B cell (primary cell): ENCODE measurements at regions not wholly inside any gene's neighbourhood (a gene's known extent, or its start where the extent isn't known, plus 50 kb on each side); places are given as distances from the start of the nearest gene placed in this dataset.

Experiments
- ATAC-seq: fragments of 200-7000 bp; cut with Tn5 transposase; one replicate; pipeline ENCODE4 v1.10.0; 2021; ENCODE audit warnings: low read depth, mild to moderate bottlenecking, moderate number of reproducible peaks, moderate library complexity
- CTCF ChIA-PET: fragments of 350-600 bp; sonication (Branson Sonifier 250); formaldehyde crosslinking; loops from one replicate; lab custom pipeline; 2021; ENCODE audit warnings: antibody characterized with exemption, inconsistent platforms; lab: Charles Lee
- POLR2A ChIA-PET: fragments of 350-600 bp; sonication (Branson Sonifier 250); formaldehyde crosslinking; loops from one replicate; lab custom pipeline; 2021; ENCODE audit warnings: antibody characterized with exemption; lab: Charles Lee
- DNase-seq: peaks from one replicate; pipeline ENCODE4 v3.0.0; 2013
- H2AFZ ChIP-seq: 2 replicates; pipeline ENCODE4 v1.6.1; 2012; ENCODE audit warnings: mild to moderate bottlenecking, low read depth, low read length; ENCODE audit not compliant: insufficient read depth, poor library complexity, severe bottlenecking
- H3K27ac ChIP-seq, 2 donors: 1 replicate in 1 of 2; 2 replicates in 1 of 2; pipeline ENCODE4 v1.5.1; 2012 to 2013; ENCODE audit warnings: low read length in 2 of 2, mild to moderate bottlenecking in 2 of 2, moderate library complexity in 1 of 2
- H3K27me3 ChIP-seq, 4 experiments: fragments of 200-600 bp in 1 of 4; sonication (generic) in 1 of 4; replicated peaks in 1 of 4; 1 replicate in 2 of 4; 2 replicates in 2 of 4; pipeline versions ENCODE4 v1.6.1 to v1.7.0; 2013 to 2016; ENCODE audit warnings: low read length in 3 of 4, mild to moderate bottlenecking in 2 of 4, mixed read lengths in 1 of 4, moderate library complexity in 1 of 4; ENCODE audit not compliant: insufficient read depth in 4 of 4, control insufficient read depth in 3 of 4; ENCODE audit errors: control extremely low read depth in 1 of 4
- H3K36me3 ChIP-seq, 2 experiments: replicated peaks in 1 of 2; 1 replicate in 1 of 2; 2 replicates in 1 of 2; pipeline versions ENCODE4 v1.6.1 to v1.7.1; 2013; ENCODE audit warnings: low read length in 1 of 2; ENCODE audit not compliant: insufficient read depth in 2 of 2, control insufficient read depth in 1 of 2; ENCODE audit errors: control extremely low read depth in 1 of 2, extremely low read depth in 1 of 2
- H3K4me1 ChIP-seq, 2 donors: fragments of 200-600 bp in 1 of 2; sonication (generic) in 1 of 2; 1 replicate in 1 of 2; 2 replicates in 1 of 2; pipeline versions ENCODE4 v1.5.1 to v1.6.1; 2013 to 2017; ENCODE audit warnings: low read length in 2 of 2; ENCODE audit not compliant: control insufficient read depth in 2 of 2, insufficient read depth in 2 of 2
- H3K4me2 ChIP-seq: replicated peaks from 2 replicates; pipeline ENCODE3; 2012; ENCODE audit warnings: mild to moderate bottlenecking, low read depth, low read length; ENCODE audit not compliant: poor library complexity, severe bottlenecking
- H3K4me3 ChIP-seq, 5 experiments: fragments of 200-600 bp in 1 of 5; sonication (generic) in 1 of 5; 1 replicate in 3 of 5; 2 replicates in 2 of 5; pipeline versions ENCODE4 v1.5.1 to v1.7.0; 2011 to 2016; ENCODE audit warnings: low read length in 4 of 5, mild to moderate bottlenecking in 4 of 5, low read depth in 2 of 5, control low read depth in 1 of 5, moderate library complexity in 1 of 5; ENCODE audit not compliant: insufficient read depth in 1 of 5; ENCODE audit errors: control extremely low read depth in 1 of 5, extremely low read depth in 1 of 5
- H3K79me2 ChIP-seq: fragments of 200-600 bp; sonication (generic); one replicate; pipeline ENCODE4 v1.6.0; 2016; ENCODE audit warnings: low read length; ENCODE audit not compliant: control insufficient read depth, insufficient read depth
- H3K9ac ChIP-seq: fragments of 200-600 bp; sonication (generic); 2 replicates; pipeline ENCODE4 v1.6.1; 2017; ENCODE audit warnings: mild to moderate bottlenecking, low read length, moderate library complexity
- H3K9me3 ChIP-seq, 3 donors: one replicate each; pipeline versions ENCODE4 v1.6.1 to v1.7.1; 2013; ENCODE audit warnings: low read length in 2 of 3; ENCODE audit not compliant: control insufficient read depth in 2 of 3, insufficient read depth in 1 of 3; ENCODE audit errors: control extremely low read depth in 1 of 3
- H4K20me1 ChIP-seq: 2 replicates; pipeline ENCODE4 v1.6.0; 2012; ENCODE audit warnings: mild to moderate bottlenecking, low read length; ENCODE audit not compliant: insufficient read depth, control insufficient read depth, poor library complexity, severe bottlenecking
- H3K27ac Mint-ChIP-seq: one replicate; pipeline ENCODE4 v1.8.0; 2021; ENCODE audit warnings: mixed read lengths
- H3K27me3 Mint-ChIP-seq: one replicate; pipeline ENCODE4 v1.8.0; 2021; ENCODE audit warnings: mixed read lengths
- H3K4me1 Mint-ChIP-seq: one replicate; pipeline ENCODE4 v1.8.0; 2021; ENCODE audit warnings: mixed read lengths
- H3K4me3 Mint-ChIP-seq: one replicate; pipeline ENCODE4 v1.8.0; 2021; ENCODE audit warnings: mixed read lengths
- H3K9me3 Mint-ChIP-seq: one replicate; pipeline ENCODE4 v1.8.0; 2022; ENCODE audit warnings: mixed read lengths; ENCODE audit not compliant: insufficient read depth
- CTCF ChIP-seq: fragments of 200-600 bp; IDR thresholded peaks from one replicate; pipeline ENCODE4 v1.8.0; 2022; ENCODE audit warnings: antibody characterized with exemption, mild to moderate bottlenecking
- EZH2 ChIP-seq: IDR thresholded peaks from 2 replicates; pipeline ENCODE4 v1.6.1; 2012; ENCODE audit warnings: borderline replicate concordance, low read depth, mild to moderate bottlenecking, moderate library complexity, low read length; ENCODE audit not compliant: insufficient read depth, poor library complexity, severe bottlenecking
- WGBS: methylation state at CpG from one replicate; pipeline ENCODE4 v1.1.5; 2013; ENCODE audit warnings: missing lambda C conversion rate; ENCODE audit not compliant: insufficient coverage; 5-methylcytosine and 5-hydroxymethylcytosine counted together
- intact Hi-C: fragments of 100-400 bp; cut with micrococcal nuclease; formaldehyde crosslinking; loops from one replicate; pipeline ENCODE4 v1.10.0; 2022

- TF ChIP-seq EZH2 (no peak), CTCF (no peak)
Measured at GRCh38 chr4:58144721-58145120, 1034.5 kb upstream of the IGFBP7 start.

GRCh38 chr4:58138786-58139668 is 1028.8 kb upstream of the IGFBP7 start:
- no peaks in the 10 kb centered on the region for H3K4me1 ChIP-seq
- no peak overlapping the region for H3K9ac ChIP-seq
- WGBS = no CpG with 5 or more reads among the region's 3 CpGs
- POLR2A ChIA-PET = no interaction called here
- Mint-ChIP-seq H3K27me3 (no peaks in the 10 kb centered on the region), H3K4me3 (no peak overlapping the region), H3K9me3 (no peaks in the 10 kb centered on the region), H3K27ac (no peak overlapping the region), H3K4me1 (no peaks in the 10 kb centered on the region)
- H3K27ac ChIP-seq = no peak overlapping the region
- no peak overlapping the region for H2AFZ ChIP-seq
- H3K27me3 ChIP-seq = no peaks in the 10 kb centered on the region
- no peak overlapping the region for H3K4me3 ChIP-seq
- TF ChIP-seq CTCF (no peak), EZH2 (no peak)
- ATAC-seq (no peak), DNase-seq (no peak)
- no peak overlapping the region for H3K4me2 ChIP-seq
- CTCF ChIA-PET = no interaction called here
- intact Hi-C loops = no loop called here
- H3K79me2 ChIP-seq = no peaks in the 10 kb centered on the region
- no peaks in the 10 kb centered on the region for H3K36me3 ChIP-seq
- no peaks in the 10 kb centered on the region for H3K9me3 ChIP-seq
- H4K20me1 ChIP-seq = no peaks in the 10 kb centered on the region

More at GRCh38 chr4:58144721-58145120, 1034.5 kb upstream of the IGFBP7 start:
- Histone ChIP-seq H3K4me3 (no peak overlapping the region), H3K27ac (no peak overlapping the region), H2AFZ (no peak overlapping the region), H3K9me3 (peaks cover 0 to 8% (median 0%) of the 10 kb centered on the region in 3 donors), H3K27me3 (no peaks in the 10 kb centered on the region), H4K20me1 (no peaks in the 10 kb centered on the region), H3K9ac (no peak overlapping the region), H3K4me2 (no peak overlapping the region), H3K79me2 (no peaks in the 10 kb centered on the region), H3K4me1 (no peaks in the 10 kb centered on the region), H3K36me3 (no peaks in the 10 kb centered on the region)
- intact Hi-C loops = no loop called here
- CTCF ChIA-PET = no interaction called here
- Mint-ChIP-seq H3K4me3 (no peak overlapping the region), H3K27ac (no peak overlapping the region), H3K9me3 (no peaks in the 10 kb centered on the region), H3K27me3 (no peaks in the 10 kb centered on the region), H3K4me1 (no peaks in the 10 kb centered on the region)
- POLR2A ChIA-PET = no interaction called here
- DNase-seq (no peak), ATAC-seq (no peak)
- whole genome bisulfite sequencing = 40% methylated on average over 1 of the region's 1 CpG
